Panc1 (cell line): ENCODE measurements at regions not wholly inside any gene's neighbourhood (a gene's known extent, or its start where the extent isn't known, plus 50 kb on each side); places are given as distances from the start of the nearest gene placed in this dataset.

ENCODE experiments used
- SIN3A ChIP-seq: IDR thresholded peaks from 2 replicates; pipeline ENCODE4 v1.6.1; 2012; ENCODE audit warnings: low read depth, mild to moderate bottlenecking, low read length, moderate library complexity, borderline replicate concordance; ENCODE audit not compliant: insufficient read depth
- TF ChIP-seq, protein P1 (sequence below): fragments of 450-650 bp; IDR thresholded peaks from 2 replicates; pipeline ENCODE4 v1.5.1; 2017; ENCODE audit warnings: mild to moderate bottlenecking
- TF ChIP-seq, protein P2 (sequence below), 2 experiments: IDR thresholded peaks; 2 replicates each; pipeline ENCODE4 v1.6.1; 2011 to 2012; ENCODE audit warnings: low read depth in 2 of 2, control low read depth in 1 of 2, low read length in 1 of 2, mild to moderate bottlenecking in 1 of 2, moderate library complexity in 1 of 2; ENCODE audit not compliant: insufficient read depth in 1 of 2

DNA sequence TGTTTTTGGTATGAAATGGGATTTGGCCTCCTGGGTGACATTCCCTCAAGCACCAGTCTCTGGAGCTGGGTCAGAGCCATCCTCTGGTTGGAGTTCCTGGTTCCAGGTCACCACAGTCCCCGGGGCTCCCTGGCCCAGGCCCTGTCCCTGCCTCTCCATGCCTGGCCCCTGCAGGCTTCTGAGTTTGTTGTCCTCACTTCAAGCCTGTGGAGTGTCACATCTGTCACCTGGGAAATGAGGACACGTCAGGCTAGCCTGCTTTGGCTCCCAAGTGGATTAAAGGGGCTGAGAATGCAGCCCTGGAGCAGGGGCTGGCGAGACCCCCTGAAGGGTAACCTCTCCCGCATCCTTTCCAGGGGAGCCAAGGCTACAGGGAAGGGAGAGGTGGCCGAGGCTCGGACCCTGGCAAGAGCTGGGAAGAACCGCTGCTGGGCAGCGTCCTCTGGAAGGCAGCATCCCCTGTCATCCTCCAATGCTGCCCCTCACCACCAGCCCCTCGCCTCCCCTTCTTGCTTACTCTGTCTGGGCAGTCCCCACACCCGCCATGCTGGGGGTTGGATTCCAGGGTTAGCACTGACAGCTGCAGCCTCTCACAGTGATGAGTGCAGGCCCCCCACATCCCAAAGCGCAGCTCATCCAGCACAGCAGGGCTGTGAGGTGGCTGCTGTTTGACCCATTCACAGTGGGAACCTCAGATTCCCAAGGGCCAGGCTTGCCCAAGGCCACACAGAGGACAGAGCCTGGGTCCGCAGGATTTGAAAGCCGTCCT, 75.5 kb upstream of the IQSEC1 start:
- TF ChIP-seq, protein P1, sequence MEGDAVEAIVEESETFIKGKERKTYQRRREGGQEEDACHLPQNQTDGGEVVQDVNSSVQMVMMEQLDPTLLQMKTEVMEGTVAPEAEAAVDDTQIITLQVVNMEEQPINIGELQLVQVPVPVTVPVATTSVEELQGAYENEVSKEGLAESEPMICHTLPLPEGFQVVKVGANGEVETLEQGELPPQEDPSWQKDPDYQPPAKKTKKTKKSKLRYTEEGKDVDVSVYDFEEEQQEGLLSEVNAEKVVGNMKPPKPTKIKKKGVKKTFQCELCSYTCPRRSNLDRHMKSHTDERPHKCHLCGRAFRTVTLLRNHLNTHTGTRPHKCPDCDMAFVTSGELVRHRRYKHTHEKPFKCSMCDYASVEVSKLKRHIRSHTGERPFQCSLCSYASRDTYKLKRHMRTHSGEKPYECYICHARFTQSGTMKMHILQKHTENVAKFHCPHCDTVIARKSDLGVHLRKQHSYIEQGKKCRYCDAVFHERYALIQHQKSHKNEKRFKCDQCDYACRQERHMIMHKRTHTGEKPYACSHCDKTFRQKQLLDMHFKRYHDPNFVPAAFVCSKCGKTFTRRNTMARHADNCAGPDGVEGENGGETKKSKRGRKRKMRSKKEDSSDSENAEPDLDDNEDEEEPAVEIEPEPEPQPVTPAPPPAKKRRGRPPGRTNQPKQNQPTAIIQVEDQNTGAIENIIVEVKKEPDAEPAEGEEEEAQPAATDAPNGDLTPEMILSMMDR, result no peak
- no peak for TF ChIP-seq SIN3A
- TF ChIP-seq, protein P2, sequence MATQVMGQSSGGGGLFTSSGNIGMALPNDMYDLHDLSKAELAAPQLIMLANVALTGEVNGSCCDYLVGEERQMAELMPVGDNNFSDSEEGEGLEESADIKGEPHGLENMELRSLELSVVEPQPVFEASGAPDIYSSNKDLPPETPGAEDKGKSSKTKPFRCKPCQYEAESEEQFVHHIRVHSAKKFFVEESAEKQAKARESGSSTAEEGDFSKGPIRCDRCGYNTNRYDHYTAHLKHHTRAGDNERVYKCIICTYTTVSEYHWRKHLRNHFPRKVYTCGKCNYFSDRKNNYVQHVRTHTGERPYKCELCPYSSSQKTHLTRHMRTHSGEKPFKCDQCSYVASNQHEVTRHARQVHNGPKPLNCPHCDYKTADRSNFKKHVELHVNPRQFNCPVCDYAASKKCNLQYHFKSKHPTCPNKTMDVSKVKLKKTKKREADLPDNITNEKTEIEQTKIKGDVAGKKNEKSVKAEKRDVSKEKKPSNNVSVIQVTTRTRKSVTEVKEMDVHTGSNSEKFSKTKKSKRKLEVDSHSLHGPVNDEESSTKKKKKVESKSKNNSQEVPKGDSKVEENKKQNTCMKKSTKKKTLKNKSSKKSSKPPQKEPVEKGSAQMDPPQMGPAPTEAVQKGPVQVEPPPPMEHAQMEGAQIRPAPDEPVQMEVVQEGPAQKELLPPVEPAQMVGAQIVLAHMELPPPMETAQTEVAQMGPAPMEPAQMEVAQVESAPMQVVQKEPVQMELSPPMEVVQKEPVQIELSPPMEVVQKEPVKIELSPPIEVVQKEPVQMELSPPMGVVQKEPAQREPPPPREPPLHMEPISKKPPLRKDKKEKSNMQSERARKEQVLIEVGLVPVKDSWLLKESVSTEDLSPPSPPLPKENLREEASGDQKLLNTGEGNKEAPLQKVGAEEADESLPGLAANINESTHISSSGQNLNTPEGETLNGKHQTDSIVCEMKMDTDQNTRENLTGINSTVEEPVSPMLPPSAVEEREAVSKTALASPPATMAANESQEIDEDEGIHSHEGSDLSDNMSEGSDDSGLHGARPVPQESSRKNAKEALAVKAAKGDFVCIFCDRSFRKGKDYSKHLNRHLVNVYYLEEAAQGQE (IDR thresholded peaks at IDR 0.05; ENCODE audit: insufficient read depth in 1 of 2, low read depth in 2 of 2, low read length in 1 of 2), result no peak
